HG03066 (cell line): ENCODE measurements at regions not wholly inside any gene's neighbourhood (a gene's known extent, or its start where the extent isn't known, plus 50 kb on each side); places are given as distances from the start of the nearest gene placed in this dataset.

ENCODE experiments used
- ATAC-seq: cut with Tn5 transposase; IDR thresholded peaks from one replicate; pipeline ENCODE4 v1.9.1; 2021; ENCODE audit warnings: low read depth; ENCODE audit not compliant: unreplicated experiment

DNA sequence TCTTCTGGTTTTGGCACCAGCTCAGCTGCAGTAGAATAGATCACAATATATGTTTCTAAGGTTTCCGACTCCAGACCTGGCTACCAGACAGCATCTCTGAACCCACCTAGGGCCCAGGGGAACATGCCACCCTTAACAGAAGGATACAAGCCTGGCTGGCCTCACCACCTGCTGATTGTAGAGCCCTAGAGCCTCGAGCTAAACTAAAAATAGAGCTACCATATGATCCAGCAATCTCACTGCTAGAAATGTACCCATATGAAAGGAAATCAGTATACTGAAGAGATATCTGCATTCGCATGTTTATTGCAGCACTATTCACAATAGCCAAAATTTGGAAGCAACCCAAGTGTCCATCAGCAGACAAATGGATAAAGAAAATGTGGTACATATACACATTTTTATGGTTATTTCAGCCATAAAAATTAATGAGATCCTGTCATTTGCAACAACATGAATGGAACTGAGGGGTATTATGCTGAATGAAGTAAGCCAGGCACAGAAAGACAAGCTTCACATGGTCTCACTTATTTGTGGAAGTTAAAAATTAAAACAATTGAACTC is 242.4 kb upstream of the SLC39A10 start:
- no peak for ATAC-seq

DNA sequence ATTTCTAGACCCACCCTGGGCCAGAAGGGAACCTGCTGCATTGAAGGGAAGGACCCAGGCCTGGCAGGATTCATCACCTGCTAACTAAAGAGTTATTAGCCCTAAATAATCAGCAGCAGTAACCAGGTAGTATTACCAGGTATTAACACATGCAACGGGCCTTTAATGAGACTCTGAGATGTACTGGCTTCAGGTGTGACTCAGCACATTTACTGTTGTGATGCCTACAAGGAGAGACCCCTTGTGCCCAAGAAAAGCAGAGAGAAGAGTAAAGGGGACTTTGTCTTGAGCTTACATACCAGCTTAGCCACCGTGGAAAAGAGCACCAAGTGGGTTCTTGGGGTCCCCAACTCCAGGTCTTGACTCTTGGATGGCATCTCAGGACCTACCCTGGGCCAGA is 243.1 kb upstream of the SLC39A10 start:
- ATAC-seq = no peak

- ATAC-seq = no peak
Measured at GRCh38 chr2:195413422-195413821, 243.6 kb upstream of the SLC39A10 start.

DNA sequence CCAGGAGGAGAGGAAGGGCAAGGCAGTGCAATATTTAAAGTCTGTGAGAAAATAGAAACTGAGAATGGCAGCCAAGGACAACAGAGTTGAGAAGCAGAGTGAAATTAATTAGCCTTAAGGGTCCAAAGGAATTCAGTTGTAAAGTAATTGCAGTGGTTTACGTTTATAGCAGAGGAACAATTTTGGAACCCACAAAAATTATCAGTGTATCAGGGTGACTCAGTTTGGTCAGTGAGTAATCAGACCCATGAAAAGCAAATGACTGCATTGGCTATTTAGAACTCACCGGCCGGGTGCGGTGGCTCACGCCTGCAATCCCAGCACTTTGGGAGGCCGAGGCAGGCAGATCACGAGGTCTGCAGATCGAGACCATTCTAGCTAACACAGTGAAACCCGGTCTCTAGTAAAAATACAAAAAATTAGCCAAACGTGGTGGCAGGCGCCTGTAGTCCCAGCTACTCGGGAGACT is 245.8 kb upstream of the SLC39A10 start:
- no peak for ATAC-seq

DNA sequence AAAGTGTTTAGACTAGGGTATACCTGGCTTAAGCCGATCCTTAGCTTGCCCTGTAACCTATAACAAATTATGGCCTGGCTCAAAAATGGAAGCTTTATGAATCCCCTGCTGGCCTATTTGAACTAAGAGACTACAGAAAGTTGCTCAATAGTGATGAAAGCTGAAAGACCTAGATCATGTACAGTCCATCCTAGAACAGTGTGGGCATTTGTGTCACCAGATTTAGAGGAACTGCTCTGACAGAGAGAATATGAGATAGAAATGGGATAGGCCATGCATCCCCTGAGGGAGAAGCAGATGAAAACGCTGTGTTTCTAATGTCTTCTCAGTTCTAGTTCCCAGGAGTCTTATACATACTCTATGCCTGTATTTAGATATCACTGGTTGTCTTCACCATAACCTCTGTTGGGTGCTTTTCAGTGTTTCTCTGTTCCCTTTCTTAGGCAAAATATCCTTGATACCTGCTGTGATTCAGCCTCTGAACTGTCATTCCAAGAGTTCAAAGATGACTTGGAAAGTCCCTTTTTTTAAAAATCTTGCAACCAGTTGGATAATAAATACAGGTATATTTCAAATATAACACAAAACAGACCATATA is 246.9 kb upstream of the SLC39A10 start:
- no peak for ATAC-seq

GRCh38 chr2:195408811-195409210 is 248.2 kb upstream of the SLC39A10 start:
- no peak for ATAC-seq

DNA sequence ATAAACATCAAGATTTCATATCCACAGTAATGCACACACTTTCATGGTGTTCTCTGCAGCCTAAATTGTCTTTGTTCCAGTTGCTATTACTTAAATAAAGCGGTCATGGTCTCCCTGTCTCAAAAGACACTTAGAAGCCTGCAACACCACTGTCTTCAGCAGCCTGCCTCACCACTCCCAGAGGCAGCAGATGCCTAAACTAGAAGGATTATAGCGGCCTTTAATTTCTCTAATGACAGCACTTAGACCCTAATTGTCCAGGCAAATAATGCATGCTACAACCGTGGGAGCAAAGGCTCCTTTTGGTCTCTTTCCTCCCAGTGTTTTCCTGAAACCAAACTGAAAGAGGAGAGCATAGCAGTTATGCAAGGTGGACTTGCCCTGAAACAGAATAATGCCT is 248.8 kb upstream of the SLC39A10 start:
- ATAC-seq = no peak

DNA sequence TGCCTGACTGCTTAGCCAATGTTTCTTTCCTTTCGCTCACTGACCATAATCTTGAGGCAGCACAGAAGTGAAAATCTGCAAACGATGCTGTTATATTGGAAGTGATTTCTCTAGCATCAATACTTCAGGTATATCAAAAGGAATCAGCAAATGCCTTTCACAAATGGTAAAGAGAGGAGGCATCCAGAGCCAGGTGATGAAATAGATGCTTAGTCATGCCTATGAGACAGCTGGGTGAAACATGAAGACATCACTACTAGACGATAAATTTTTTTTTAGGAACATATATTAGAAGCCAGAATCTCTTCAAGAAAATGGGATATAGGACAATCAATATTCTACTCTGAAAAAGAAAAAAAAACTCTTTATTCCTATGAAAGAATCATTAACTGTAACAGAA is 249.2 kb upstream of the SLC39A10 start:
- ATAC-seq = no peak

DNA sequence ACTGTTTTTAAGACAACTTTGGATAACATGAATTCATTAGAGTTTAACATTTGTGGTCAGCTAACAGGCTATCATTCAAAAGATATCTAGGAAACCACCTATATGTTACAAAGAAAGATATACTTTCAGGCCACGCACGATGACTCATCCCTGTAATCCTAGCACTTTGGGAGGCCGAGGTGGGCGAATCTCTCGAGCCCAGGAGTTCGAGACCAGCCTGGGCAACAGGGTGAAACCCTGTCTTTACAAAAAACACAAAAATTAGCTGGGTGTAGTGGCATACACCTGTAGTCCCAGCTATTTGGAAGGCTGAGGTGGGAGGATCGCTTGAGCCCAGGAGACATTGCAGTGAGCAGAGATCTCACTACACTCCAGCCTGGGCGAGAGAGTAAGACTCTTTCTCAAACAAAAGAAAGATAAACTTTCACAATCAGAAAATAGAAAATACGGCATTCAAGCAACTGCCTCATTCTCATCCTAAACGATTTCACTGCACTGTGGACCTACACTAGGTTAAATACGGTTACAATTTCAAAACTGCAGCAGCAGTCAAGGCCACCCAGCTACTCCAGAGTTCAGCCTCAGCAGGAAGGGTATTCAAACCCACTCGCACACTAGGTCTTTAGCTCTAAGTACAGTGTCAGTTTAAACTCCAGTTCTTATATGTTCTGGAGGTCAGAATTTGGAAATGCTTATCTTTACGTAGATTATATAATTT is 250.0 kb upstream of the SLC39A10 start:
- no peak for ATAC-seq

DNA sequence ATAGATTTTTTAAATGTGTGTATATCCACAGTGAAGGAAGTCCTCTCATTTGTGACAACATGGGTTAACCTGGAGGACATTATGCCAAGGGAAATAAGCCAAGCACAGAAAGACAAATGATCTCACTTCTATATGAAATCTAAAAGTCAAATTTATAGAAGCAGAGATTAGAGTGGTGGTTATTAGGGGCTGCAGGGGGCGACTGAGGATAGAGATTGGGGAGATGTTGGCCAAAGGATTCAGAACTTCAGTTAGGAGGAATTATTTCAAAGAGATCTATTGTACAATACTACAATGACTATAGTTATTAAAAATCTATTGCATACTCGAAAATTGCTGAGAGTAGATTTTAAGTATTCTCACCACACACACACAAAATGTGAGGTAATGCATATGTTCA is 252.4 kb upstream of the SLC39A10 start:
- ATAC-seq = no peak

DNA sequence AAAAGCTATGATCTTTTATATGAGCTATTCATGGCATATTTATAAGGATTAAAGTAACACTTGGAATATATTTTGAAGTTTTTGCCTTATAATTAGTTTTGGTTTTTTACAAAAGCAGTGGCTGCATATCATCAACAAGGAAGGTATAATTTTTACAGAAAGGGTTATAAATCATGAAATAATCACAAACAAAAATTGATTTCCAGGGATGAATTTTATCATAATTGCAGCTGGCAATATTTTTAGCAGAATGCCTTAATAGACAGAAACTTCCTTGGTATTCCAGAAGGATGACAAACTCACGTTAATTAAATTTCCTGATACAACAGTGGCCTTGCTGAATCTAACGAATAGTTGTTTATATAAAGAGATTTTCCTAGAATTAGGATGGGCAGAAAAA is 260.5 kb upstream of the SLC39A10 start:
- ATAC-seq = no peak

GRCh38 chr2:195395362-195395761 is 261.7 kb upstream of the SLC39A10 start:
- ATAC-seq = no peak

GRCh38 chr2:195392446-195393336 is 264.3 kb upstream of the SLC39A10 start:
- ATAC-seq = no peak

GRCh38 chr2:195390686-195391321 is 266.2 kb upstream of the SLC39A10 start:
- ATAC-seq = no peak

GRCh38 chr2:195388028-195388427 is 269.0 kb upstream of the SLC39A10 start:
- no peak for ATAC-seq

GRCh38 chr2:195382186-195382585 is 274.8 kb upstream of the SLC39A10 start:
- no peak for ATAC-seq

- ATAC-seq = no peak
Measured at GRCh38 chr2:195370167-195370943, 286.7 kb upstream of the SLC39A10 start.

DNA sequence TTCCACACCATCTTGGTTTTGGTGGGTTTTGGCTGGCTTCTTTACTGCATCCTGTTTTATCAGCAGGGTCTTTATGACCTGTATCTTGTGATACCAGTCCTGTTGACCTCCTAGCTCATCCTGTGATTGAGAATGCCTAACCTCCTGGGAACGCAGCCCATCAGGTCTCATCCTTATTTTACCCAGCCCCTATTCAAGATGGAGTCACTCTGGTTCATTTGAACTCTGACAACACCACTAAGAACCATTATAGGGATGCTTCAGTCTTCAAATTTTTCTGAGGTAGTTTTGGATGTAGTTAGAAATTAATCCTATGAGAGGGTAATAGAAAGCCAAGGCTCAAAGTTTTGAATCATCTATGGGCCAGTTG is 287.8 kb upstream of the SLC39A10 start:
- ATAC-seq = no peak

- ATAC-seq = no peak
Measured at GRCh38 chr2:195368249-195369217, 288.5 kb upstream of the SLC39A10 start.
